Progenitor cell of endocrine pancreas (in vitro differentiated cells): ENCODE measurements at regions not wholly inside any gene's neighbourhood (a gene's known extent, or its start where the extent isn't known, plus 50 kb on each side); places are given as distances from the start of the nearest gene placed in this dataset.
A peak's percentile ranks its signal among the peaks of the same experiment; 100 is the strongest.
"Not testable (repeated sequence)": the region's sequence is repeated elsewhere in the genome, so short reads cannot be mapped to it uniquely, and the experiment has no call there.

Experiments used
- DNase-seq: peaks from one replicate; pipeline ENCODE4 v3.0.0; 2021; ENCODE audit warnings: low spot score; ENCODE audit not compliant: unreplicated experiment
- H3K27ac Mint-ChIP-seq: 2 replicates; pipeline ENCODE4 v1.8.0; 2021; ENCODE audit warnings: mild to moderate bottlenecking, moderate library complexity, mixed read lengths
- H3K27me3 Mint-ChIP-seq: 2 replicates; pipeline ENCODE4 v1.8.0; 2021; ENCODE audit warnings: mixed read lengths
- H3K36me3 Mint-ChIP-seq: 2 replicates; pipeline ENCODE4 v1.8.0; 2022; ENCODE audit warnings: mixed read lengths; ENCODE audit not compliant: insufficient read depth
- H3K4me1 Mint-ChIP-seq: 2 replicates; pipeline ENCODE4 v1.8.0; 2021; ENCODE audit warnings: low read depth, mixed read lengths
- H3K4me3 Mint-ChIP-seq: 2 replicates; pipeline ENCODE4 v1.8.0; 2021; ENCODE audit warnings: low read depth, mild to moderate bottlenecking, moderate library complexity, mixed read lengths
- H3K9me3 Mint-ChIP-seq: 2 replicates; pipeline ENCODE4 v1.8.0; 2021; ENCODE audit warnings: low read depth, mixed read lengths
- CTCF ChIP-seq: fragments of 200-600 bp; sonication (generic); IDR thresholded peaks from one replicate; pipeline ENCODE4 v1.5.0; 2021; ENCODE audit warnings: antibody characterized with exemption, mild to moderate bottlenecking; ENCODE audit not compliant: unreplicated experiment

DNA sequence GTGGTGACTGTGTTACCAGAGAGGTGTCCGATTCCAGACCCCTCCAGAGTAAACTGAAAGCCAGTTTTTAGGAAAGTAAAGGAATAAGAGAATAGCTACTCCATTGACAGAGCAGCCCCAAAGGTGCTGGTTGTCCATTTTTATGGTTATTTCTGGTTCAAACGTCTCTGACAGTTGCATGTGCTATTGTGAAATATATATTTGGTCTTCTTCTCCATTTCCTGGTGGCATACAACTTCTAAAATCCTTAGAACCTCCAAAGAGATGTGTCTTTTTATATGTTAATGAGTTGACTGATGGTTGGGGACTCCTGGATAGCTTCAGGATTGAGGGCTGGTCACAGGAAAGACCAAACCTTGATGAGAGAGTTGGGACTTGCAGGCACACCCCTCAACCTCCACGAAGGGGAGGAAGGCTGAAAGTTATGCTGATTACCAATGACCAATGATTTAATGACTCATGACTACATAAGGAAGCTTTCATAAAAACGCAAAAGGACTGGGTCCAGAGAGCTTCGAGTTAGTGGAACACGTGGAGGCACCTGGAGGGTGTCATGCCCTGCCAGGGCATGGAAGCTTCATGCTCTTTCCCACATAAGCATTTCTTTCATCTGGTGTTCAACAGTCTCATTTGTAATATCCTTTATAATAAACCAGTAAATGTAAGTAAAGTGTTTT, 100.7 kb downstream of the SLC16A1 start:
- Mint-ChIP-seq H3K36me3 (peaks cover 9% of the 10 kb centered on the region), H3K27me3 (peaks cover 3% of the 10 kb centered on the region), H3K4me3 (no peak overlapping the region), H3K9me3 (peaks cover 4% of the 10 kb centered on the region), H3K4me1 (peaks cover 2% of the 10 kb centered on the region), H3K27ac (no peak overlapping the region)
- DNase-seq: no peak
- no peak for TF ChIP-seq CTCF

GRCh38 chr1:112854368-112854984, 101.5 kb downstream of the SLC16A1 start:
- H3K4me1 Mint-ChIP-seq, H3K27ac Mint-ChIP-seq, H3K4me3 Mint-ChIP-seq, DNase-seq, H3K36me3 Mint-ChIP-seq, H3K27me3 Mint-ChIP-seq, H3K9me3 Mint-ChIP-seq: not testable (repeated sequence)

- not testable (repeated sequence) for H3K4me3 Mint-ChIP-seq, H3K27me3 Mint-ChIP-seq
Observed at GRCh38 chr1:112853915-112854314, 102.1 kb downstream of the SLC16A1 start.

GRCh38 chr1:112852934-112853333, 103.1 kb downstream of the SLC16A1 start:
- Mint-ChIP-seq H3K4me1 (peaks cover 4% of the 10 kb centered on the region), H3K9me3 (peaks cover 4% of the 10 kb centered on the region), H3K4me3 (no peak overlapping the region), H3K27me3 (peaks cover 8% of the 10 kb centered on the region), H3K27ac (no peak overlapping the region), H3K36me3 (peaks cover 9% of the 10 kb centered on the region)
- no peak for DNase-seq
- TF ChIP-seq CTCF: no peak

More at GRCh38 chr1:112853915-112854314, 102.1 kb downstream of the SLC16A1 start:
- DNase-seq, H3K27ac Mint-ChIP-seq, H3K4me1 Mint-ChIP-seq, H3K9me3 Mint-ChIP-seq, H3K36me3 Mint-ChIP-seq: not testable (repeated sequence)

- Mint-ChIP-seq H3K27me3 (peaks cover 8% of the 10 kb centered on the region), H3K4me1 (peaks cover 4% of the 10 kb centered on the region), H3K36me3 (peaks cover 9% of the 10 kb centered on the region), H3K27ac (no peak overlapping the region), H3K4me3 (no peak overlapping the region), H3K9me3 (peaks cover 4% of the 10 kb centered on the region)
- no peak for TF ChIP-seq CTCF
- no peak for DNase-seq
Observed at GRCh38 chr1:112852276-112852675, 103.7 kb downstream of the SLC16A1 start.

DNA sequence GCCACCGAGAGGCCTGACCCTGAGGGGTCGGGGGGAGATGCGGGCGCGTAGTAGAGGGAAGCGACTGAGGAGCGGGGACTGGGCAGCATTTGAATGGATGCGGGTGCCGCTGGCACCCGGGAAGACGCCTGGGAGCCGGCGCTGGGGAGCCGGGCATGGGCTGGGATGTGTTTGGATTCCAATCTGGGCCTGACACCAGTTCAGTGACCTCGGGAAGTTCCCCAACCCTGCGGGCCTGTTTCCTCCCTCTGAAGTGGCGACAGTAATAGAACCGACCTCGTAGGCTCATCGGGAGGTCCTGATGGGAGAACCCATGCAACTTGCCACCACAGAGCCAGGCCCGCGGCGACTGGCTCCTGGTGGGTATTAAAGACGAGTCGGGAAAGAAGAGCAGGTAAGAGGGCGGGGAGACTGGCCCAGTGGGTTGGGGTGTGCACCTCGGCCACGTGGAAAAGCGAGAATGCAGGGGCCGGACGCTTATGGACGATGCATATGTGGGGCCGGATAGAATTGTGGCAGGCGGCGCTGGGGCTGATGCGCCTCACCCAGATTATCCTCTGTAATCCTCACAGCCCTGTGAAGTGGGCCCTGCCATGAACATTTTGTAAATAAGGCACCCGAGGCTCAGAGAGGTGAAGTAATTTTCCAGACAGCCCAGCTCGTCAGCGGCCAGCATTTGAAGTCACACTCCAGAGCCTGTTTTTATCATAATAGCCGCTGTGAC, 105.8 kb downstream of the SLC16A1 start:
- Mint-ChIP-seq H3K9me3 (peaks cover 4% of the 10 kb centered on the region), H3K27me3 (peaks cover 8% of the 10 kb centered on the region), H3K36me3 (peaks cover 9% of the 10 kb centered on the region), H3K27ac (peak overlapping the region; percentile 87), H3K4me3 (peak overlapping the region; percentile 84), H3K4me1 (peaks cover 4% of the 10 kb centered on the region)
- TF ChIP-seq CTCF: no peak
- DNase-seq: no peak
